ENCODE measurements at regions not wholly inside any gene's neighbourhood (a gene's known extent, or its start where the extent isn't known, plus 50 kb on each side); places are given as distances from the start of the nearest gene placed in this dataset.

GRCh38 chr15:97736748-97737147 is 223.8 kb upstream of the ARRDC4 start:
- DNase-seq = no peak

- no peak for DNase-seq
Observed at GRCh38 chr15:97745481-97746071, 214.9 kb upstream of the ARRDC4 start.

GRCh38 chr15:97747342-97747741 is 213.2 kb upstream of the ARRDC4 start:
- no peak for DNase-seq

- DNase-seq = no peak
Observed at GRCh38 chr15:97748576-97748975, 211.9 kb upstream of the ARRDC4 start.

- no peak for DNase-seq
Observed at GRCh38 chr15:97750060-97750459, 210.4 kb upstream of the ARRDC4 start.

- no peak for DNase-seq
Observed at GRCh38 chr15:97755726-97756125, 204.8 kb upstream of the ARRDC4 start.

- DNase-seq = no peak
Observed at GRCh38 chr15:97759363-97759762, 201.1 kb upstream of the ARRDC4 start.

GRCh38 chr15:97761110-97761509 is 199.4 kb upstream of the ARRDC4 start:
- DNase-seq = no peak

- DNase-seq = no peak
Observed at GRCh38 chr15:97783240-97783639, 177.3 kb upstream of the ARRDC4 start.

- DNase-seq = no peak
Observed at GRCh38 chr15:97786741-97787140, 173.8 kb upstream of the ARRDC4 start.

- DNase-seq = no peak
Observed at GRCh38 chr15:97790180-97790579, 170.3 kb upstream of the ARRDC4 start.

GRCh38 chr15:97791824-97792792 is 168.4 kb upstream of the ARRDC4 start:
- no peak for DNase-seq

- DNase-seq = no peak
Observed at GRCh38 chr15:97804950-97805349, 155.6 kb upstream of the ARRDC4 start.

- DNase-seq = no peak
Observed at GRCh38 chr15:97806766-97807165, 153.7 kb upstream of the ARRDC4 start.

- no peak for DNase-seq
Observed at GRCh38 chr15:97815835-97816234, 144.7 kb upstream of the ARRDC4 start.

- DNase-seq = no peak
Observed at GRCh38 chr15:97817276-97817890, 143.1 kb upstream of the ARRDC4 start.

- no peak for DNase-seq
Observed at GRCh38 chr15:97836003-97836402, 124.5 kb upstream of the ARRDC4 start.

GRCh38 chr15:97837896-97838295 is 122.6 kb upstream of the ARRDC4 start:
- DNase-seq = no peak

GRCh38 chr15:97838606-97839210 is 121.8 kb upstream of the ARRDC4 start:
- DNase-seq = no peak

GRCh38 chr15:97840501-97840900 is 120.0 kb upstream of the ARRDC4 start:
- no peak for DNase-seq

GRCh38 chr15:97841558-97841957 is 118.9 kb upstream of the ARRDC4 start:
- no peak for DNase-seq

- DNase-seq = no peak
Observed at GRCh38 chr15:97849183-97849582, 111.3 kb upstream of the ARRDC4 start.

GRCh38 chr15:97858296-97858695 is 102.2 kb upstream of the ARRDC4 start:
- DNase-seq = no peak

Measured in NCI-H345 (cell line).